HepG2 (cell line): ENCODE measurements at regions not wholly inside any gene's neighbourhood (a gene's known extent, or its start where the extent isn't known, plus 50 kb on each side); places are given as distances from the start of the nearest gene placed in this dataset.

Source experiments
- ATAC-seq: fragments of 200-7000 bp; cut with Tn5 transposase; 3 replicates; pipeline ENCODE4 v1.9.1; 2020; ENCODE audit warnings: mild to moderate bottlenecking, moderate library complexity
- BruUV-seq: library from RNA; stranded (reverse); fragments of 400-500 nt; replicated peaks from 2 replicates; lab custom pipeline; 2021; lab: Mats Ljungman, UMichigan
- CTCF ChIA-PET: fragments of 300-600 bp; formaldehyde crosslinking; extraction: SDS; loops from one replicate; lab custom pipeline; 2021; ENCODE audit warnings: low total read pairs, inconsistent platforms, low intra/inter-chr PET ratio; lab: Yijun Ruan, JAX
- POLR2A ChIA-PET: fragments of 350-600 bp; sonication (Branson Sonifier 250); formaldehyde crosslinking; loops from one replicate; lab custom pipeline; 2020; ENCODE audit warnings: antibody characterized with exemption, inconsistent platforms; lab: Yijun Ruan, JAX
- DNase-seq: peaks from one replicate; pipeline ENCODE4 v3.0.0-alpha.2; 2015; ENCODE audit warnings: low spot score
- FAIRE-seq: peaks from 3 replicates; lab custom pipeline; 2011; peaks lifted over from hg19 to GRCh38; lab: Jason Lieb, UNC
- H2AFZ ChIP-seq: one replicate; pipeline ENCODE4 v1.6.1; 2011; ENCODE audit warnings: low read length, inconsistent platforms
- H3K27ac ChIP-seq: fragments of 300-600 bp; 3 replicates; pipeline ENCODE4 v1.8.0; 2011; ENCODE audit warnings: mixed run types, mild to moderate bottlenecking, mixed read lengths, low read length, inconsistent platforms; ENCODE audit not compliant: insufficient read depth; ENCODE audit errors: extremely low read length
- H3K27me3 ChIP-seq, 2 experiments: fragments of 200-600 bp in 1 of 2; 2 replicates in 1 of 2; 3 replicates in 1 of 2; pipeline versions ENCODE4 v1.6.0 to v1.8.0; 2011; ENCODE audit warnings: low read length in 2 of 2, mild to moderate bottlenecking in 2 of 2, moderate library complexity in 2 of 2, inconsistent platforms in 1 of 2; ENCODE audit not compliant: insufficient read depth in 2 of 2, control insufficient read depth in 1 of 2
- H3K36me3 ChIP-seq, 2 experiments: fragments of 200-600 bp in 1 of 2; replicated peaks in 1 of 2; 2 replicates in 1 of 2; 3 replicates in 1 of 2; pipeline versions ENCODE4 v1.5.1 to v1.8.0; 2011; ENCODE audit warnings: low read length in 2 of 2, inconsistent platforms in 1 of 2; ENCODE audit not compliant: insufficient read depth in 2 of 2, control insufficient read depth in 1 of 2
- H3K4me1 ChIP-seq: 2 replicates; pipeline ENCODE4 v1.5.1; 2012; ENCODE audit warnings: low read length, inconsistent platforms; ENCODE audit not compliant: insufficient read depth
- H3K4me2 ChIP-seq: 2 replicates; pipeline ENCODE4 v1.6.0; 2011; ENCODE audit warnings: low read depth, low read length, inconsistent platforms
- H3K4me3 ChIP-seq, 3 experiments: fragments of 200-600 bp in 1 of 3; sonication (generic), shearing (Covaris generic) in 1 of 3; replicated peaks in 1 of 3; 2 replicates each; pipeline ENCODE4 v1.5.1; 2011 to 2016; ENCODE audit warnings: low read length in 3 of 3, inconsistent platforms in 2 of 3, low read depth in 2 of 3, mild to moderate bottlenecking in 2 of 3, control low read depth in 1 of 3, mixed read lengths in 1 of 3; ENCODE audit not compliant: insufficient read depth in 1 of 3
- H3K79me2 ChIP-seq: one replicate; pipeline ENCODE4 v1.6.1; 2011; ENCODE audit warnings: low read length, inconsistent platforms; ENCODE audit not compliant: insufficient read depth
- H3K9ac ChIP-seq: 2 replicates; pipeline ENCODE4 v1.6.0; 2011; ENCODE audit warnings: mild to moderate bottlenecking, low read depth, low read length, inconsistent platforms; ENCODE audit not compliant: insufficient read depth
- H3K9me3 ChIP-seq: 2 replicates; pipeline ENCODE4 v1.5.1; 2012; ENCODE audit warnings: mild to moderate bottlenecking, low read length
- H4K20me1 ChIP-seq: 2 replicates; pipeline ENCODE4 v1.6.0; 2011; ENCODE audit warnings: inconsistent platforms, mild to moderate bottlenecking, low read length, moderate library complexity; ENCODE audit not compliant: insufficient read depth
- BCL3 ChIP-seq: sonication (generic); formaldehyde crosslinking; IDR thresholded peaks from 2 replicates; pipeline ENCODE4 v1.5.1; 2020; ENCODE audit warnings: mild to moderate bottlenecking, missing genetic modification reagents, moderate library complexity
- FOXC1 ChIP-seq: sonication (generic); formaldehyde crosslinking; IDR thresholded peaks from 2 replicates; pipeline ENCODE4 v1.8.0; 2022; ENCODE audit warnings: mild to moderate bottlenecking, missing genetic modification reagents, borderline replicate concordance
- LCORL ChIP-seq, 2 experiments: fragments of 450-650 bp in 1 of 2; sonication (generic) in 1 of 2; formaldehyde crosslinking in 1 of 2; IDR thresholded peaks; 2 replicates each; pipeline versions ENCODE4 v1.5.0 to v1.6.1; 2017 to 2020; ENCODE audit warnings: antibody characterized with exemption in 1 of 2, missing genetic modification reagents in 1 of 2
- MEF2D ChIP-seq: sonication (generic); formaldehyde crosslinking; IDR thresholded peaks from 2 replicates; pipeline ENCODE4 v1.5.1; 2020; ENCODE audit warnings: mild to moderate bottlenecking, missing genetic modification reagents
- MXD4 ChIP-seq: IDR thresholded peaks from 2 replicates; pipeline ENCODE4 v1.6.1; 2016; ENCODE audit warnings: mild to moderate bottlenecking, missing biosample characterization, missing genetic modification reagents
- MZF1 ChIP-seq: sonication (generic); formaldehyde crosslinking; IDR thresholded peaks from 2 replicates; pipeline ENCODE4 v1.8.1; 2023; ENCODE audit warnings: mild to moderate bottlenecking, missing genetic modification reagents, borderline replicate concordance
- POLR2AphosphoS5 ChIP-seq: IDR thresholded peaks from 2 replicates; pipeline ENCODE4 v1.6.1; 2012; ENCODE audit warnings: low read depth, low read length
- RFXAP ChIP-seq: sonication (generic); formaldehyde crosslinking; IDR thresholded peaks from 2 replicates; pipeline ENCODE4 v1.4.0; 2020; ENCODE audit warnings: missing genetic modification reagents, borderline replicate concordance
- SP1 ChIP-seq, 2 experiments: fragments of 450-650 bp in 1 of 2; sonication (generic) in 1 of 2; formaldehyde crosslinking in 1 of 2; IDR thresholded peaks; 2 replicates each; pipeline versions ENCODE4 v1.4.0 to v1.6.1; 2016 to 2020; ENCODE audit warnings: missing genetic modification reagents in 1 of 2
- TOPORS ChIP-seq: sonication (generic); formaldehyde crosslinking; IDR thresholded peaks from 2 replicates; pipeline ENCODE4 v1.8.0; 2023; ENCODE audit warnings: mild to moderate bottlenecking, missing genetic modification reagents
- ZBTB26 ChIP-seq: IDR thresholded peaks from 2 replicates; pipeline ENCODE4 v1.6.1; 2016; ENCODE audit warnings: missing compliant biosample characterization, missing genetic modification reagents, borderline replicate concordance
- ZNF432 ChIP-seq: sonication (generic); formaldehyde crosslinking; IDR thresholded peaks from 2 replicates; pipeline ENCODE4 v1.5.0; 2020; ENCODE audit warnings: missing genetic modification reagents, mild to moderate bottlenecking, borderline replicate concordance
- ZNF44 ChIP-seq: sonication (generic); formaldehyde crosslinking; IDR thresholded peaks from 2 replicates; pipeline ENCODE4 v1.5.1; 2020; ENCODE audit warnings: mild to moderate bottlenecking, missing genetic modification reagents
- ZNF577 ChIP-seq: sonication (generic); formaldehyde crosslinking; IDR thresholded peaks from 2 replicates; pipeline ENCODE4 v1.4.0; 2020; ENCODE audit warnings: mild to moderate bottlenecking, low read depth, missing genetic modification reagents, borderline replicate concordance
- ZNF782 ChIP-seq: sonication (generic); formaldehyde crosslinking; IDR thresholded peaks from 2 replicates; pipeline ENCODE4 v1.4.0; 2020; ENCODE audit warnings: missing genetic modification reagents, mild to moderate bottlenecking, borderline replicate concordance
- ZNF788 ChIP-seq: sonication (generic); formaldehyde crosslinking; IDR thresholded peaks from 2 replicates; pipeline ENCODE4 v1.5.0; 2020; ENCODE audit warnings: mild to moderate bottlenecking, missing genetic modification reagents, borderline replicate concordance
- WGBS: methylation state at CpG from one replicate; pipeline ENCODE4 v1.1.6; 2017; ENCODE audit warnings: low lambda C conversion rate; 5-methylcytosine and 5-hydroxymethylcytosine counted together
- in situ Hi-C: cut with HindIII; loops from 2 replicates; pipeline ENCODE4 v1.10.0; 2017; ENCODE audit warnings: low pct_unique_long_range_greater_than_20kb; ENCODE audit not compliant: extremely low pct_ligation_motif_present
- intact Hi-C: fragments of 100-400 bp; cut with micrococcal nuclease; formaldehyde crosslinking; loops from one replicate; pipeline ENCODE4 v1.10.0; 2022; ENCODE audit not compliant: unreplicated experiment
- TF ChIP-seq, protein P1 (sequence below): IDR thresholded peaks from 2 replicates; pipeline ENCODE4 v1.6.1; 2016; ENCODE audit warnings: low read depth, missing genetic modification reagents, missing compliant biosample characterization

DNA sequence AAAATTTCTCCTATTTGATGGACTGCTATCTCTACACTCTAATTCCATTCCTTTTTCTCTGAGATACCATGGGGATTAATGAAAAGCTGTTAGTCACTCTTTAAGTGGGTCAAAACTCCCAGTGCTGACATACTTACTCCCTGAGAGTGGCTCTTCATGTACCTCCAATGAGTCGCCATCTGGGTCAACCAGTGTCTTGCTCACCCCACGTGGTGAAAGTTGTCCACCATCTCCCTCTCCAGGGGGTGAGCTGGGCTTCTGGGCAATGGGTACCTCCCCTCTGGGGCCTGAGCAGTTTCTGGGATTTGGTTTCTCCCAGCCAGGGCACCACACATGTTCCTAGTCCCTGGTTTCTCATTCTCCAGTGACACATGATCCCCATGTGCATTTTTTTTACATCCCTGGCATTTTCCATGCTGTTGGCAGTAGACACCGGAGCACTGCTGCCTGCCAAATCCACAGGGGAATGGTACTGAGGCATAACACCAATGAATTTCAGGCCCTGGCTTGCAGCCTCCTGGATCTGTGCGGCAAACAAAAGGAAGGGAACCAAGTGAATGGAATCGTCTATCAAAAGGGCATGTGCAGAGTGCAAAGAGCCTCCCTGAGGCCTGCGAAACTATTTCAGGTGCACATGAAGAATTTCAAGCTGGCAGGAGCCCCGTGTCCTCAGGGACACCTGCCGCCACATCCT, 817.9 kb upstream of the AMELY start:
- in situ Hi-C loops, result no loop called here
- Histone ChIP-seq H3K9ac (no peak overlapping the region), H3K79me2 (no peaks in the 10 kb centered on the region), H3K4me2 (no peak overlapping the region), H3K4me3 (no peak overlapping the region), H3K4me1 (no peaks in the 10 kb centered on the region), H3K9me3 (no peaks in the 10 kb centered on the region), H2AFZ (no peak overlapping the region), H3K27me3 (no peaks in the 10 kb centered on the region), H3K36me3 (no peaks in the 10 kb centered on the region), H4K20me1 (no peaks in the 10 kb centered on the region), H3K27ac (no peak overlapping the region)
- ATAC-seq (no peak), FAIRE-seq (no peak), DNase-seq (no peak)
- ChIA-PET POLR2A (no interaction called here), CTCF (no interaction called here)
- BruUV-seq, result no TSS peak
- intact Hi-C loops, result no loop called here
- WGBS, result 36% methylated on average over 4 of the region's 8 CpGs
- TF ChIP-seq, protein P1, sequence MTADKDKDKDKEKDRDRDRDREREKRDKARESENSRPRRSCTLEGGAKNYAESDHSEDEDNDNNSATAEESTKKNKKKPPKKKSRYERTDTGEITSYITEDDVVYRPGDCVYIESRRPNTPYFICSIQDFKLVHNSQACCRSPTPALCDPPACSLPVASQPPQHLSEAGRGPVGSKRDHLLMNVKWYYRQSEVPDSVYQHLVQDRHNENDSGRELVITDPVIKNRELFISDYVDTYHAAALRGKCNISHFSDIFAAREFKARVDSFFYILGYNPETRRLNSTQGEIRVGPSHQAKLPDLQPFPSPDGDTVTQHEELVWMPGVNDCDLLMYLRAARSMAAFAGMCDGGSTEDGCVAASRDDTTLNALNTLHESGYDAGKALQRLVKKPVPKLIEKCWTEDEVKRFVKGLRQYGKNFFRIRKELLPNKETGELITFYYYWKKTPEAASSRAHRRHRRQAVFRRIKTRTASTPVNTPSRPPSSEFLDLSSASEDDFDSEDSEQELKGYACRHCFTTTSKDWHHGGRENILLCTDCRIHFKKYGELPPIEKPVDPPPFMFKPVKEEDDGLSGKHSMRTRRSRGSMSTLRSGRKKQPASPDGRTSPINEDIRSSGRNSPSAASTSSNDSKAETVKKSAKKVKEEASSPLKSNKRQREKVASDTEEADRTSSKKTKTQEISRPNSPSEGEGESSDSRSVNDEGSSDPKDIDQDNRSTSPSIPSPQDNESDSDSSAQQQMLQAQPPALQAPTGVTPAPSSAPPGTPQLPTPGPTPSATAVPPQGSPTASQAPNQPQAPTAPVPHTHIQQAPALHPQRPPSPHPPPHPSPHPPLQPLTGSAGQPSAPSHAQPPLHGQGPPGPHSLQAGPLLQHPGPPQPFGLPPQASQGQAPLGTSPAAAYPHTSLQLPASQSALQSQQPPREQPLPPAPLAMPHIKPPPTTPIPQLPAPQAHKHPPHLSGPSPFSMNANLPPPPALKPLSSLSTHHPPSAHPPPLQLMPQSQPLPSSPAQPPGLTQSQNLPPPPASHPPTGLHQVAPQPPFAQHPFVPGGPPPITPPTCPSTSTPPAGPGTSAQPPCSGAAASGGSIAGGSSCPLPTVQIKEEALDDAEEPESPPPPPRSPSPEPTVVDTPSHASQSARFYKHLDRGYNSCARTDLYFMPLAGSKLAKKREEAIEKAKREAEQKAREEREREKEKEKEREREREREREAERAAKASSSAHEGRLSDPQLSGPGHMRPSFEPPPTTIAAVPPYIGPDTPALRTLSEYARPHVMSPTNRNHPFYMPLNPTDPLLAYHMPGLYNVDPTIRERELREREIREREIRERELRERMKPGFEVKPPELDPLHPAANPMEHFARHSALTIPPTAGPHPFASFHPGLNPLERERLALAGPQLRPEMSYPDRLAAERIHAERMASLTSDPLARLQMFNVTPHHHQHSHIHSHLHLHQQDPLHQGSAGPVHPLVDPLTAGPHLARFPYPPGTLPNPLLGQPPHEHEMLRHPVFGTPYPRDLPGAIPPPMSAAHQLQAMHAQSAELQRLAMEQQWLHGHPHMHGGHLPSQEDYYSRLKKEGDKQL (CRISPR knock-in tag), result no peak
- TF ChIP-seq BCL3, result no peak
- no peak for TF ChIP-seq ZBTB26 (CRISPR knock-in tag)
- TF ChIP-seq POLR2AphosphoS5, result no peak
- no peak for TF ChIP-seq FOXC1 (CRISPR knock-in tag)
- TF ChIP-seq MXD4, result no peak
- TF ChIP-seq ZNF577 (CRISPR knock-in tag), result no peak
- no peak for TF ChIP-seq LCORL (IDR thresholded peaks at IDR 0.05)
- no peak for TF ChIP-seq LCORL (CRISPR knock-in tag; IDR thresholded peaks at IDR 0.05)
- TF ChIP-seq SP1 (IDR thresholded peaks at IDR 0.05), result no peak
- TF ChIP-seq SP1 (CRISPR knock-in tag; IDR thresholded peaks at IDR 0.05), result no peak
- no peak for TF ChIP-seq ZNF44
- no peak for TF ChIP-seq TOPORS (CRISPR knock-in tag)
- no peak for TF ChIP-seq MEF2D (CRISPR knock-in tag)
- no peak for TF ChIP-seq ZNF782 (CRISPR knock-in tag)
- TF ChIP-seq RFXAP (CRISPR knock-in tag), result no peak
- TF ChIP-seq MZF1 (CRISPR knock-in tag), result no peak
- TF ChIP-seq ZNF788, result no peak
- TF ChIP-seq ZNF432 (CRISPR knock-in tag), result no peak
